ENCODE measurements at regions not wholly inside any gene's neighbourhood (a gene's known extent, or its start where the extent isn't known, plus 50 kb on each side); places are given as distances from the start of the nearest gene placed in this dataset.

GRCh38 chr11:16685914-16686313 lies 52.5 kb upstream of the C11orf58 start:
- DNase-seq = no peak

- no peak for DNase-seq
Observed at GRCh38 chr11:16678466-16679116, 59.9 kb upstream of the C11orf58 start.

- no peak for DNase-seq
Observed at GRCh38 chr11:16669799-16670415, 68.5 kb upstream of the C11orf58 start.

GRCh38 chr11:16632295-16633200 lies 105.9 kb upstream of the C11orf58 start:
- no peak for DNase-seq

- DNase-seq = no peak
Observed at GRCh38 chr11:16630651-16631050, 107.8 kb upstream of the C11orf58 start.

- no peak for DNase-seq
Observed at GRCh38 chr11:16618431-16618830, 120.0 kb upstream of the C11orf58 start.

- DNase-seq = no peak
Observed at GRCh38 chr11:16615480-16615879, 123.0 kb upstream of the C11orf58 start.

- DNase-seq = peak; percentile 33
Observed at GRCh38 chr11:16613512-16614381, 124.7 kb upstream of the C11orf58 start.

- DNase-seq = no peak
Observed at GRCh38 chr11:16613262-16613511, 125.3 kb upstream of the C11orf58 start.

GRCh38 chr11:16612566-16613261 lies 125.7 kb upstream of the C11orf58 start:
- no peak for DNase-seq

GRCh38 chr11:16611926-16612565 lies 126.4 kb upstream of the C11orf58 start:
- DNase-seq = no peak

- DNase-seq = no peak
Observed at GRCh38 chr11:16611401-16611921, 127.0 kb upstream of the C11orf58 start.

- DNase-seq = no peak
Observed at GRCh38 chr11:16610738-16611388, 127.6 kb upstream of the C11orf58 start.

- DNase-seq = no peak
Observed at GRCh38 chr11:16610213-16610737, 128.2 kb upstream of the C11orf58 start.

- DNase-seq = no peak
Observed at GRCh38 chr11:16609769-16610168, 128.7 kb upstream of the C11orf58 start.

- DNase-seq = no peak
Observed at GRCh38 chr11:16607675-16608644, 130.5 kb upstream of the C11orf58 start.

GRCh38 chr11:16606784-16607674 lies 131.4 kb upstream of the C11orf58 start:
- no peak for DNase-seq

All from T-helper 9 cell (primary cell).